Spleen (tissue), 11 donors: ENCODE measurements at regions not wholly inside any gene's neighbourhood (a gene's known extent, or its start where the extent isn't known, plus 50 kb on each side); places are given as distances from the start of the nearest gene placed in this dataset.

ENCODE experiments used
- DNase-seq: peaks from one replicate; pipeline ENCODE4 v3.0.0-alpha.2; 2020
- H3K27ac ChIP-seq, 8 donors: fragments of 200-600 bp; sonication (generic) in 7 of 8; 1 replicate in 4 of 8; 2 replicates in 4 of 8; pipeline versions ENCODE4 v1.5.0 to v1.8.0; 2016 to 2021; ENCODE audit warnings: inconsistent platforms in 4 of 8, mild to moderate bottlenecking in 4 of 8, moderate library complexity in 1 of 8
- H3K27me3 ChIP-seq, 7 donors: fragments of 200-600 bp; sonication (generic) in 6 of 7; replicated peaks in 1 of 7; 1 replicate in 4 of 7; 2 replicates in 3 of 7; pipeline versions ENCODE4 v1.5.0 to v1.8.0; 2016 to 2021; ENCODE audit warnings: inconsistent platforms in 3 of 7, mild to moderate bottlenecking in 1 of 7
- H3K36me3 ChIP-seq, 6 donors: fragments of 200-600 bp; sonication (generic) in 5 of 6; 1 replicate in 4 of 6; 2 replicates in 2 of 6; pipeline versions ENCODE4 v1.5.0 to v1.8.0; 2016 to 2021; ENCODE audit warnings: inconsistent platforms in 2 of 6
- H3K4me1 ChIP-seq, 6 donors: fragments of 200-600 bp; sonication (generic) in 5 of 6; 1 replicate in 3 of 6; 2 replicates in 3 of 6; pipeline versions ENCODE4 v1.5.0 to v1.8.0; 2016 to 2021; ENCODE audit warnings: inconsistent platforms in 3 of 6
- H3K4me3 ChIP-seq, 8 donors: fragments of 200-600 bp; sonication (generic) in 7 of 8; 1 replicate in 4 of 8; 2 replicates in 4 of 8; pipeline versions ENCODE4 v1.5.0 to v1.8.0; 2016 to 2021; ENCODE audit warnings: inconsistent platforms in 4 of 8, mild to moderate bottlenecking in 4 of 8, moderate library complexity in 2 of 8
- H3K9me3 ChIP-seq, 8 donors: fragments of 200-600 bp; sonication (generic) in 7 of 8; 1 replicate in 4 of 8; 2 replicates in 4 of 8; pipeline versions ENCODE4 v1.5.0 to v1.8.0; 2016 to 2021; ENCODE audit warnings: inconsistent platforms in 4 of 8
- CTCF ChIP-seq, 11 experiments: fragments of 200-600 bp in 7 of 11; fragments of 450-650 bp in 4 of 11; sonication (generic) in 4 of 11; IDR thresholded peaks in 8 of 11; conservative IDR thresholded peaks in 3 of 11; 1 replicate in 7 of 11; 2 replicates in 4 of 11; pipeline versions ENCODE4 v1.4.0 to v1.8.0; 2016 to 2021; ENCODE audit warnings: antibody characterized with exemption in 11 of 11, inconsistent platforms in 4 of 11, mild to moderate bottlenecking in 1 of 11
- POLR2A ChIP-seq, 3 donors: fragments of 450-650 bp; IDR thresholded peaks; one replicate each; pipeline ENCODE4 v1.5.1; 2017; ENCODE audit warnings: antibody characterized with exemption in 3 of 3, mild to moderate bottlenecking in 1 of 3
- POLR2AphosphoS5 ChIP-seq, 3 donors: sonication (generic); formaldehyde crosslinking; IDR thresholded peaks; one replicate each; pipeline ENCODE4 v1.5.1; 2017; ENCODE audit warnings: antibody characterized with exemption in 3 of 3
- WGBS, 5 donors: extraction: QIAGEN DNeasy Blood & Tissue Kit in 3 of 5; methylation state at CpG; one replicate each; pipeline versions ENCODE4 v1.1.5 to v1.1.7; 2013 to 2018; 5-methylcytosine and 5-hydroxymethylcytosine counted together
- intact Hi-C: fragments of 100-400 bp; cut with DNase I; formaldehyde crosslinking; loops from one replicate; pipeline ENCODE4 v1.15.0; 2023; ENCODE audit warnings: low total_unique reads
- donor health status: healthy with polysubstance abuse.
- donor health status: DM: no; HTN: no; CAD: no; lungs with moderate emphysema.
- donor health status: DM: no; HTN: no; CAD: no.
- donor health status: Bipolar disorder and iron deficiency.
- donor health status: healthy.
- donor health status: DM: no; HTN: no; CAD: no.
- donor health status: DM: yes; HTN: yes; CAD: no.

GRCh38 chr2:59856391-59856790 is 697.1 kb downstream of the BCL11A start:
- Histone ChIP-seq H3K36me3 (no peaks in the 10 kb centered on the region), H3K4me1 (no peaks in the 10 kb centered on the region), H3K4me3 (no peak overlapping the region), H3K27ac (no peak overlapping the region), H3K9me3 (peaks cover 0 to 14% (median 11%) of the 10 kb centered on the region in 8 donors), H3K27me3 (no peaks in the 10 kb centered on the region)
- DNase-seq = no peak
- WGBS, 5 donors = 86 to 95% (median 89%) methylated on average over 2 to 3 of the region's 3 CpGs
- intact Hi-C loops = no loop called here
- TF ChIP-seq CTCF (IDR thresholded peaks at IDR 0.05 in 8 of 11, conservative IDR thresholded peaks at IDR 0.05 in 3 of 11) = no peak

- H3K4me1 ChIP-seq = no peaks in the 10 kb centered on the region
- WGBS, 5 donors = 79 to 87% (median 85%) methylated on average over 4 of the region's 4 CpGs
- no peak overlapping the region for H3K27ac ChIP-seq
- H3K9me3 ChIP-seq = no peaks in the 10 kb centered on the region
- no peak for TF ChIP-seq POLR2A (IDR thresholded peaks at IDR 0.05)
- TF ChIP-seq CTCF (IDR thresholded peaks at IDR 0.05 in 8 of 11, conservative IDR thresholded peaks at IDR 0.05 in 3 of 11) = no peak
- no peak for TF ChIP-seq POLR2AphosphoS5 (IDR thresholded peaks at IDR 0.05)
- H3K4me3 ChIP-seq = no peak overlapping the region
- DNase-seq = no peak
- intact Hi-C loops = no loop called here
- H3K36me3 ChIP-seq = no peaks in the 10 kb centered on the region
- H3K27me3 ChIP-seq = no peaks in the 10 kb centered on the region
These were observed 700.4 kb downstream of the BCL11A start for GRCh38 chr2:59853032-59853431.

GRCh38 chr2:59851836-59852475 is 701.5 kb downstream of the BCL11A start:
- no peak overlapping the region for H3K27ac ChIP-seq
- no peaks in the 10 kb centered on the region for H3K4me1 ChIP-seq
- H3K27me3 ChIP-seq = no peaks in the 10 kb centered on the region
- no peaks in the 10 kb centered on the region for H3K36me3 ChIP-seq
- no peaks in the 10 kb centered on the region for H3K9me3 ChIP-seq
- intact Hi-C loops = no loop called here
- no peak for DNase-seq
- H3K4me3 ChIP-seq = no peak overlapping the region
- TF ChIP-seq CTCF (IDR thresholded peaks at IDR 0.05 in 8 of 11, conservative IDR thresholded peaks at IDR 0.05 in 3 of 11) = no peak
- no peak for TF ChIP-seq POLR2A (IDR thresholded peaks at IDR 0.05)
- TF ChIP-seq POLR2AphosphoS5 (IDR thresholded peaks at IDR 0.05) = no peak

- Histone ChIP-seq H3K27me3 (no peaks in the 10 kb centered on the region), H3K4me3 (no peak overlapping the region), H3K27ac (no peak overlapping the region), H3K4me1 (no peaks in the 10 kb centered on the region), H3K9me3 (no peaks in the 10 kb centered on the region), H3K36me3 (no peaks in the 10 kb centered on the region)
- intact Hi-C loops = no loop called here
- no peak for TF ChIP-seq POLR2AphosphoS5 (IDR thresholded peaks at IDR 0.05)
- TF ChIP-seq POLR2A (IDR thresholded peaks at IDR 0.05) = no peak
- no peak for TF ChIP-seq CTCF (IDR thresholded peaks at IDR 0.05 in 8 of 11, conservative IDR thresholded peaks at IDR 0.05 in 3 of 11)
- no peak for DNase-seq
- 73 to 90% (median 85%) methylated on average over 6 of the region's 6 CpGs for WGBS, 5 donors
These were observed 702.9 kb downstream of the BCL11A start for GRCh38 chr2:59850554-59850953.
